ENCODE measurements at regions not wholly inside any gene's neighbourhood (a gene's known extent, or its start where the extent isn't known, plus 50 kb on each side); places are given as distances from the start of the nearest gene placed in this dataset.

DNA sequence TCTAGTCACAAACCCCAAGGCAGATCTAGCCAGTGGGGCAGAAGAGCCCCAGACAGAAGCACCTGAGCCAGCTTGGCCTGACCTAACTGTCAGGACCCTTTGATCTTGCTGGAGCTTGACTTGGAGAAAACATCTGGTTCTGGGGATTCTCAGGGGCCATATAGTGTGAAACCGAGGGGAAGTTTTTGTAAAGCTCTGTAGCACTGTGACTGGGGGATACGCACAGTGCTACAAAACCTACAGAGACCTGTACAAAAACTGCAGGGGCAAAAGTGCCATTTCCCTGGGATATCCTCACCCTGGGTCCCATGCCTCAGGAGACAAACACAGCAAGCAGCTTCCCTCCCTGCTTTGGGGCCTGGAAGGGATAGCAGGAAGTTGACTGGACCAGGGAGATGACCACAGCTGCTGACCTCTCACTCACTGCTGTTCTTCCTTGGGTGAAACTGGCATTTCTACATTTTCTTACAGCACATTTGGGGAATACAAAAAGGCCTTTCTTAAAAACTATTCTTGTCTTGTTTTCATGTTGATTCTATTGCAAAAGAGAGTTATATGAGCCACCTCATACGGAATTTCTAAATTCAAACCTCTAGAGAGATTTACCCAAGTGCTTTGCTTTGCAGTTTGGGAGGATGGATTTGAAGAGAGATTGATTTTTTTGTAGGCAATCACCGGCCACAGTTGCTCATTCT lies 140.0 kb downstream of the DAD1 start:
- Mint-ChIP-seq H3K9me3 (ENCODE audit: insufficient read depth) (no peaks in the 10 kb centered on the region), H3K4me3 (no peak overlapping the region), H3K4me1 (peaks cover 23% of the 10 kb centered on the region), H3K27me3 (no peaks in the 10 kb centered on the region), H3K27ac (peak overlapping the region; percentile 88)
- Histone ChIP-seq H3K4me3 (ENCODE audit: control extremely low read depth in 1 of 5, extremely low read depth in 1 of 5, insufficient read depth in 1 of 5, low read depth in 2 of 5, low read length in 4 of 5) (no peak overlapping the region), H3K4me1 (ENCODE audit: control insufficient read depth in 2 of 2, insufficient read depth in 2 of 2, low read length in 2 of 2) (peaks cover 15 to 17% of the 10 kb centered on the region in 2 donors), H3K9me3 (ENCODE audit: control extremely low read depth in 1 of 3, control insufficient read depth in 2 of 3, insufficient read depth in 1 of 3, low read length in 2 of 3) (no peaks in the 10 kb centered on the region), H3K79me2 (ENCODE audit: control insufficient read depth, insufficient read depth, low read length) (no peaks in the 10 kb centered on the region), H3K27me3 (replicated peaks in 1 of 4; ENCODE audit: control extremely low read depth in 1 of 4, control insufficient read depth in 3 of 4, insufficient read depth in 4 of 4, low read length in 3 of 4) (no peaks in the 10 kb centered on the region), H4K20me1 (ENCODE audit: control insufficient read depth, insufficient read depth, low read length, poor library complexity, severe bottlenecking) (no peaks in the 10 kb centered on the region), H3K4me2 (replicated peaks; ENCODE audit: low read depth, low read length, poor library complexity, severe bottlenecking) (peak overlapping the region; percentile 63), H3K36me3 (replicated peaks in 1 of 2; ENCODE audit: control extremely low read depth in 1 of 2, control insufficient read depth in 1 of 2, extremely low read depth in 1 of 2, insufficient read depth in 2 of 2, low read length in 1 of 2) (no peaks in the 10 kb centered on the region), H2AFZ (ENCODE audit: insufficient read depth, low read depth, low read length, poor library complexity, severe bottlenecking) (peak overlapping the region; percentile 73), H3K9ac (ENCODE audit: low read length) (no peak overlapping the region), H3K27ac (ENCODE audit: low read length in 2 of 2) (peak overlapping the region in 1 of 2 donors; percentile 47)
- ChIA-PET CTCF (interaction anchor here (1.1 to 5.1 kb wide), 7 partner anchors 16 to 132 kb away, joined by 3 to 20 read pairs (median 5); no protein-coding TSS in a partner anchor), POLR2A (interaction anchor here (0.8 kb wide), 1 partner anchor 12 kb away, joined by 3 read pairs; no protein-coding TSS in a partner anchor)
- no peak for DNase-seq
- TF ChIP-seq, protein P1, sequence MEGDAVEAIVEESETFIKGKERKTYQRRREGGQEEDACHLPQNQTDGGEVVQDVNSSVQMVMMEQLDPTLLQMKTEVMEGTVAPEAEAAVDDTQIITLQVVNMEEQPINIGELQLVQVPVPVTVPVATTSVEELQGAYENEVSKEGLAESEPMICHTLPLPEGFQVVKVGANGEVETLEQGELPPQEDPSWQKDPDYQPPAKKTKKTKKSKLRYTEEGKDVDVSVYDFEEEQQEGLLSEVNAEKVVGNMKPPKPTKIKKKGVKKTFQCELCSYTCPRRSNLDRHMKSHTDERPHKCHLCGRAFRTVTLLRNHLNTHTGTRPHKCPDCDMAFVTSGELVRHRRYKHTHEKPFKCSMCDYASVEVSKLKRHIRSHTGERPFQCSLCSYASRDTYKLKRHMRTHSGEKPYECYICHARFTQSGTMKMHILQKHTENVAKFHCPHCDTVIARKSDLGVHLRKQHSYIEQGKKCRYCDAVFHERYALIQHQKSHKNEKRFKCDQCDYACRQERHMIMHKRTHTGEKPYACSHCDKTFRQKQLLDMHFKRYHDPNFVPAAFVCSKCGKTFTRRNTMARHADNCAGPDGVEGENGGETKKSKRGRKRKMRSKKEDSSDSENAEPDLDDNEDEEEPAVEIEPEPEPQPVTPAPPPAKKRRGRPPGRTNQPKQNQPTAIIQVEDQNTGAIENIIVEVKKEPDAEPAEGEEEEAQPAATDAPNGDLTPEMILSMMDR (IDR thresholded peaks at IDR 0.05): no peak
- TF ChIP-seq EZH2 (IDR thresholded peaks at IDR 0.05; ENCODE audit: borderline replicate concordance, insufficient read depth, low read depth, low read length, poor library complexity, severe bottlenecking): no peak
- ATAC-seq (ENCODE audit: low read depth): peak; percentile 16
- 15% methylated on average over 2 of the region's 4 CpGs for whole genome bisulfite sequencing (ENCODE audit: insufficient coverage)
- intact Hi-C loops (cut with micrococcal nuclease): loop anchor here (2.0 to 5.0 kb wide), 2 partner anchors 16 to 47 kb away; no protein-coding TSS in a partner anchor
